Mesenchymal stem cell (in vitro differentiated cells and primary cell): ENCODE measurements at regions not wholly inside any gene's neighbourhood (a gene's known extent, or its start where the extent isn't known, plus 50 kb on each side); places are given as distances from the start of the nearest gene placed in this dataset.
A peak's percentile ranks its signal among the peaks of the same experiment; 100 is the strongest.

Source experiments
- DNase-seq: peaks from one replicate; pipeline ENCODE4 v3.0.0-alpha.2; 2013
- H2AFZ ChIP-seq: one replicate; pipeline ENCODE4 v1.6.1; 2013; ENCODE audit warnings: low read depth, mild to moderate bottlenecking, control low read depth, inconsistent platforms, low read length, moderate library complexity
- H2AK5ac ChIP-seq: 2 replicates; pipeline ENCODE4 v1.6.1; 2013; ENCODE audit warnings: low read length, moderate library complexity, mild to moderate bottlenecking, inconsistent platforms; ENCODE audit not compliant: severe bottlenecking
- H2BK120ac ChIP-seq: one replicate; pipeline ENCODE4 v1.6.1; 2013; ENCODE audit warnings: low read depth, mild to moderate bottlenecking, inconsistent platforms, low read length, moderate library complexity
- H2BK12ac ChIP-seq, 2 experiments: one replicate each; pipeline ENCODE4 v1.6.1; 2013; ENCODE audit warnings: inconsistent platforms in 2 of 2, low read length in 2 of 2, mild to moderate bottlenecking in 2 of 2, moderate library complexity in 2 of 2, control low read depth in 1 of 2
- H2BK15ac ChIP-seq: one replicate; pipeline ENCODE4 v1.6.1; 2013; ENCODE audit warnings: mild to moderate bottlenecking, low read depth, inconsistent platforms; ENCODE audit not compliant: poor library complexity, severe bottlenecking
- H2BK5ac ChIP-seq: 2 replicates; pipeline ENCODE4 v1.6.1; 2013; ENCODE audit warnings: low read depth, mild to moderate bottlenecking, low read length, control low read depth, inconsistent platforms; ENCODE audit not compliant: poor library complexity, severe bottlenecking
- H3K14ac ChIP-seq, 2 experiments: one replicate each; pipeline ENCODE4 v1.6.1; 2013; ENCODE audit warnings: inconsistent platforms in 2 of 2, low read length in 2 of 2, control low read depth in 1 of 2, mild to moderate bottlenecking in 1 of 2, moderate library complexity in 1 of 2
- H3K18ac ChIP-seq, 2 experiments: one replicate each; pipeline ENCODE4 v1.6.1; 2013; ENCODE audit warnings: inconsistent platforms in 2 of 2, low read length in 2 of 2, control low read depth in 1 of 2, low read depth in 1 of 2, mild to moderate bottlenecking in 1 of 2
- H3K23ac ChIP-seq, 2 experiments: one replicate each; pipeline ENCODE4 v1.6.1; 2013; ENCODE audit warnings: inconsistent platforms in 2 of 2, low read length in 2 of 2, mild to moderate bottlenecking in 2 of 2, moderate library complexity in 2 of 2, control low read depth in 1 of 2
- H3K27ac ChIP-seq: 2 replicates; pipeline ENCODE4 v1.5.1; 2013; ENCODE audit warnings: mild to moderate bottlenecking, moderate library complexity, low read length, control low read depth, inconsistent platforms; ENCODE audit not compliant: poor library complexity, severe bottlenecking
- H3K27me3 ChIP-seq, 2 experiments: 2 replicates each; pipeline versions ENCODE4 v1.6.1 to v1.7.0; 2013; ENCODE audit warnings: low read length in 2 of 2, mild to moderate bottlenecking in 2 of 2, moderate library complexity in 2 of 2, control low read depth in 1 of 2, inconsistent platforms in 1 of 2; ENCODE audit not compliant: control insufficient read depth in 1 of 2, insufficient read depth in 1 of 2
- H3K36me3 ChIP-seq, 2 experiments: 2 replicates each; pipeline versions ENCODE4 v1.6.1 to v1.7.0; 2013; ENCODE audit warnings: low read length in 2 of 2, control low read depth in 1 of 2, inconsistent platforms in 1 of 2, low read depth in 1 of 2, mild to moderate bottlenecking in 1 of 2; ENCODE audit not compliant: insufficient read depth in 2 of 2, control insufficient read depth in 1 of 2
- H3K4ac ChIP-seq, 2 experiments: one replicate each; pipeline ENCODE4 v1.6.1; 2013; ENCODE audit warnings: inconsistent platforms in 2 of 2, low read length in 2 of 2, mild to moderate bottlenecking in 2 of 2, moderate library complexity in 2 of 2, control low read depth in 1 of 2, low read depth in 1 of 2
- H3K4me1 ChIP-seq: 2 replicates; pipeline ENCODE4 v1.6.1; 2013; ENCODE audit warnings: low read depth, low read length, control low read depth; ENCODE audit not compliant: control insufficient read depth, insufficient read depth
- H3K4me2 ChIP-seq: 2 replicates; pipeline ENCODE4 v1.6.1; 2013; ENCODE audit warnings: low read length, mild to moderate bottlenecking, inconsistent platforms; ENCODE audit not compliant: poor library complexity, severe bottlenecking
- H3K4me3 ChIP-seq, 2 experiments: 2 replicates each; pipeline versions ENCODE4 v1.5.1 to v1.7.0; 2013; ENCODE audit warnings: low read length in 2 of 2, mild to moderate bottlenecking in 2 of 2, control low read depth in 1 of 2, low read depth in 1 of 2; ENCODE audit not compliant: insufficient read depth in 1 of 2
- H3K79me1 ChIP-seq: replicated peaks from 2 replicates; pipeline ENCODE4 v1.6.1; 2013; ENCODE audit warnings: mild to moderate bottlenecking, control low read depth, low read length, inconsistent platforms; ENCODE audit not compliant: poor library complexity, severe bottlenecking
- H3K9ac ChIP-seq: 2 replicates; pipeline ENCODE4 v1.7.0; 2013; ENCODE audit warnings: mild to moderate bottlenecking, low read length, moderate library complexity
- H3K9me3 ChIP-seq: 2 replicates; pipeline ENCODE4 v1.7.0; 2013; ENCODE audit warnings: mild to moderate bottlenecking, low read length; ENCODE audit not compliant: control insufficient read depth
- H4K8ac ChIP-seq: one replicate; pipeline ENCODE4 v1.6.1; 2013; ENCODE audit warnings: inconsistent platforms, mild to moderate bottlenecking, low read length, moderate library complexity
- H4K91ac ChIP-seq: one replicate; pipeline ENCODE4 v1.6.1; 2013; ENCODE audit warnings: mild to moderate bottlenecking, low read length, inconsistent platforms
- WGBS: methylation state at CpG from one replicate; pipeline ENCODE4 v1.1.7; 2013; ENCODE audit warnings: mixed read lengths; 5-methylcytosine and 5-hydroxymethylcytosine counted together

DNA sequence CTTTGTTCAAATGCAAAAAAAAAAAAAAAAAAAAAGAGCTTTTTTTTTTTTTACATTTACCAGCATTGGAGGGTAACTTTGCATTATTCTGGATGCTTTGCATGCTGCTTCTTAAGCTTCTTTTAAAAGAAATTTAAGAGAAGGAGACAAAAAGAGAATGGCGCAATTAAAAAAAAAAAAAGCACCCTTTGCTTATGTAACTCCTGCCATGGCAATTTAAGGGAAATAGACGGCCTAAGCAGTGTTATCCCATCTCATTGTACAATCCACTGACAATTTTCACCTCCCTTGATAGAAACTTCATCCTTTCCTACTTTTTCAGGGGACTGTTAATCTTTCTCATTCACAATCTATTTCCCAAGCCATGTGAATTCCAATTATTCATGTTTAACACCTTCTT lies 129.8 kb downstream of the KCTD12 start:
- H2BK15ac ChIP-seq, result no peak overlapping the region
- no peaks in the 10 kb centered on the region for H3K9me3 ChIP-seq
- H3K27ac ChIP-seq, result no peak overlapping the region
- H2BK5ac ChIP-seq, result no peak overlapping the region
- no peak overlapping the region for H3K14ac ChIP-seq
- WGBS, result 97% methylated on average over 2 of the region's 2 CpGs
- DNase-seq, result no peak
- H2AFZ ChIP-seq, result no peak overlapping the region
- no peak overlapping the region for H4K8ac ChIP-seq
- H3K23ac ChIP-seq, result no peak overlapping the region
- no peak overlapping the region for H2AK5ac ChIP-seq
- H3K36me3 ChIP-seq, result no peaks in the 10 kb centered on the region
- H3K9ac ChIP-seq, result no peak overlapping the region
- no peak overlapping the region for H3K4ac ChIP-seq
- H2BK12ac ChIP-seq, result no peak overlapping the region
- peaks cover 0 to 3% of the 10 kb centered on the region in 2 experiments for H3K27me3 ChIP-seq
- no peaks in the 10 kb centered on the region for H3K79me1 ChIP-seq
- no peak overlapping the region for H3K4me3 ChIP-seq
- no peak overlapping the region for H3K18ac ChIP-seq
- H3K4me1 ChIP-seq, result no peaks in the 10 kb centered on the region
- H2BK120ac ChIP-seq, result no peak overlapping the region
- no peak overlapping the region for H4K91ac ChIP-seq
- no peak overlapping the region for H3K4me2 ChIP-seq

GRCh38 chr13:76754414-76754813 lies 131.8 kb downstream of the KCTD12 start:
- Histone ChIP-seq H3K27ac (no peak overlapping the region), H2AFZ (no peak overlapping the region), H2BK120ac (no peak overlapping the region), H3K4me2 (no peak overlapping the region), H3K14ac (no peak overlapping the region), H3K36me3 (no peaks in the 10 kb centered on the region), H2BK12ac (no peak overlapping the region), H3K4me3 (no peak overlapping the region), H4K91ac (no peak overlapping the region), H3K4ac (no peak overlapping the region), H3K18ac (no peak overlapping the region), H3K79me1 (no peaks in the 10 kb centered on the region), H3K27me3 (peaks cover 0 to 3% of the 10 kb centered on the region in 2 experiments), H3K4me1 (no peaks in the 10 kb centered on the region), H2BK5ac (no peak overlapping the region), H3K23ac (no peak overlapping the region), H3K9me3 (no peaks in the 10 kb centered on the region), H2AK5ac (no peak overlapping the region), H4K8ac (no peak overlapping the region), H3K9ac (no peak overlapping the region), H2BK15ac (no peak overlapping the region)
- WGBS, result 63% methylated on average over 4 of the region's 4 CpGs
- peak; percentile 54 for DNase-seq

GRCh38 chr13:76751278-76751677 lies 134.9 kb downstream of the KCTD12 start:
- Histone ChIP-seq H2BK120ac (no peak overlapping the region), H3K18ac (no peak overlapping the region), H3K4me3 (no peak overlapping the region), H3K27me3 (peaks cover 0 to 3% of the 10 kb centered on the region in 2 experiments), H3K9me3 (no peaks in the 10 kb centered on the region), H2AFZ (no peak overlapping the region), H3K36me3 (no peaks in the 10 kb centered on the region), H4K8ac (no peak overlapping the region), H3K4me1 (no peaks in the 10 kb centered on the region), H3K4me2 (no peak overlapping the region), H2BK15ac (no peak overlapping the region), H2AK5ac (no peak overlapping the region), H3K27ac (no peak overlapping the region), H3K14ac (no peak overlapping the region), H2BK5ac (no peak overlapping the region), H3K79me1 (no peaks in the 10 kb centered on the region), H3K23ac (no peak overlapping the region), H3K4ac (no peak overlapping the region), H2BK12ac (no peak overlapping the region), H3K9ac (no peak overlapping the region), H4K91ac (no peak overlapping the region)
- 92% methylated on average over 3 of the region's 3 CpGs for WGBS
- DNase-seq, result no peak

GRCh38 chr13:76750126-76750525 lies 136.1 kb downstream of the KCTD12 start:
- Histone ChIP-seq H3K23ac (no peak overlapping the region), H3K4me2 (no peak overlapping the region), H3K9ac (no peak overlapping the region), H3K27me3 (peaks cover 0 to 3% of the 10 kb centered on the region in 2 experiments), H3K27ac (no peak overlapping the region), H2BK5ac (no peak overlapping the region), H3K79me1 (no peaks in the 10 kb centered on the region), H3K9me3 (no peaks in the 10 kb centered on the region), H2BK120ac (no peak overlapping the region), H4K91ac (no peak overlapping the region), H2BK12ac (no peak overlapping the region), H3K4me1 (no peaks in the 10 kb centered on the region), H3K18ac (no peak overlapping the region), H2AFZ (no peak overlapping the region), H3K4ac (no peak overlapping the region), H3K14ac (no peak overlapping the region), H2AK5ac (no peak overlapping the region), H3K36me3 (no peaks in the 10 kb centered on the region), H2BK15ac (no peak overlapping the region), H4K8ac (no peak overlapping the region), H3K4me3 (no peak overlapping the region)
- no peak for DNase-seq
